ENCODE measurements at regions not wholly inside any gene's neighbourhood (a gene's known extent, or its start where the extent isn't known, plus 50 kb on each side); places are given as distances from the start of the nearest gene placed in this dataset.

DNA sequence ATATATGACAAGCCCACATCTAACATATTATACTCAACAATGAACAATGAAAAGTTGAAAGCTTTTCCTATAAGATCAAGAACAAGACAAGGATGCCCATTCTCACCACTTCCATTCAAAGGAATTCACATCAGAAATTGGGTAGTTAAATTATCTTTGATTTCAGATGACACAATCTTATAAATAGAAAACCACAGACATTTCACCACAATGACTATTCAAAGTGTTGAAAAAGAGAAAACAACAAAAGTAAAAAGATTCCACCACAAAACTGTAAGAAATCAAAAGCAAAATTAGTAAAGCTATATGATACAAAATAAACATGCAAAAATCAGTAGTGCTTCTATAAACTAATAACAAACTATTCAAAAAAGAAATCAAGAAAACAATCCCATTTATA lies 279.7 kb upstream of the MYT1L start:
- Histone ChIP-seq H3K4me2 (ENCODE audit: low read depth, low read length) (no peak overlapping the region), H3K9me2 (replicated peaks; ENCODE audit: insufficient read depth, low read length) (no peaks in the 10 kb centered on the region), H3K4me1 (ENCODE audit: low read length) (no peaks in the 10 kb centered on the region), H3K9me3 (replicated peaks; ENCODE audit: insufficient read depth, low read length) (no peaks in the 10 kb centered on the region), H3K4me3 (ENCODE audit: low read length) (no peak overlapping the region), H3F3A (ENCODE audit: insufficient read depth, low read length) (no peaks in the 10 kb centered on the region), H2AFZ (ENCODE audit: low read length) (no peak overlapping the region), H3K27me3 (replicated peaks; ENCODE audit: insufficient read depth, low read length) (no peaks in the 10 kb centered on the region), H3K27ac (ENCODE audit: low read length) (no peak overlapping the region), H3K9ac (ENCODE audit: low read length) (no peak overlapping the region), H3K79me2 (ENCODE audit: low read length) (no peaks in the 10 kb centered on the region), H3K36me3 (replicated peaks; ENCODE audit: insufficient read depth, low read length) (no peaks in the 10 kb centered on the region), H4K20me1 (ENCODE audit: insufficient read depth, low read length) (no peaks in the 10 kb centered on the region)
- TF ChIP-seq EZH2 (optimal IDR thresholded peaks at IDR 0.05; ENCODE audit: low read depth, low read length) (no peak), EZH2phosphoT487 (IDR thresholded peaks at IDR 0.05; ENCODE audit: low read length) (no peak)
- TF ChIP-seq, protein P1, sequence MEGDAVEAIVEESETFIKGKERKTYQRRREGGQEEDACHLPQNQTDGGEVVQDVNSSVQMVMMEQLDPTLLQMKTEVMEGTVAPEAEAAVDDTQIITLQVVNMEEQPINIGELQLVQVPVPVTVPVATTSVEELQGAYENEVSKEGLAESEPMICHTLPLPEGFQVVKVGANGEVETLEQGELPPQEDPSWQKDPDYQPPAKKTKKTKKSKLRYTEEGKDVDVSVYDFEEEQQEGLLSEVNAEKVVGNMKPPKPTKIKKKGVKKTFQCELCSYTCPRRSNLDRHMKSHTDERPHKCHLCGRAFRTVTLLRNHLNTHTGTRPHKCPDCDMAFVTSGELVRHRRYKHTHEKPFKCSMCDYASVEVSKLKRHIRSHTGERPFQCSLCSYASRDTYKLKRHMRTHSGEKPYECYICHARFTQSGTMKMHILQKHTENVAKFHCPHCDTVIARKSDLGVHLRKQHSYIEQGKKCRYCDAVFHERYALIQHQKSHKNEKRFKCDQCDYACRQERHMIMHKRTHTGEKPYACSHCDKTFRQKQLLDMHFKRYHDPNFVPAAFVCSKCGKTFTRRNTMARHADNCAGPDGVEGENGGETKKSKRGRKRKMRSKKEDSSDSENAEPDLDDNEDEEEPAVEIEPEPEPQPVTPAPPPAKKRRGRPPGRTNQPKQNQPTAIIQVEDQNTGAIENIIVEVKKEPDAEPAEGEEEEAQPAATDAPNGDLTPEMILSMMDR (IDR thresholded peaks at IDR 0.05; ENCODE audit: low read length): no peak
- no peak for DNase-seq

DNA sequence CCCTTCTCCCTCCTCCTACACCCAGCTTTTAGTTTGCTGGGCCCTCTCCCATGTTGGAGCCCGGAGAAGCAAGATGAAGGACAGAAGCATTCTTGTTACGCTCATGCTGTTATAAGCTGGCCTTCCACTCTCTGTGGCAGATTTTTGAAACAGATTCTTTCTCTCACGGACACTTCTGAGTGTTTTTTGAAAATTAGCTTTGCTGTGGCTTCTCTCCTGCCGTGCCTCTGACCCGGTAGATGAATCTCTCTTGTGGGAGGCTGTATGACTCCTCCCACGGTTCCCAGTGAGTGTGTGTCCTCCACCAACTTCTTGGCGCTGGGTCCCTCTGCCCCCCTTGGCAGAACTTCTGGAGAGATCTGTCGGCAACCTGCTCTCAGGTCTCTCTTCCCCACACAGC lies 269.3 kb upstream of the MYT1L start:
- H3K36me3 ChIP-seq (replicated peaks; ENCODE audit: insufficient read depth, low read length): no peaks in the 10 kb centered on the region
- no peaks in the 10 kb centered on the region for H3K9me3 ChIP-seq (replicated peaks; ENCODE audit: insufficient read depth, low read length)
- TF ChIP-seq, protein P1 (IDR thresholded peaks at IDR 0.05; ENCODE audit: low read length): no peak
- TF ChIP-seq EZH2 (optimal IDR thresholded peaks at IDR 0.05; ENCODE audit: low read depth, low read length) (no peak), EZH2phosphoT487 (IDR thresholded peaks at IDR 0.05; ENCODE audit: low read length) (no peak)
- H4K20me1 ChIP-seq (ENCODE audit: insufficient read depth, low read length): no peaks in the 10 kb centered on the region
- no peak for DNase-seq
- H3K4me2 ChIP-seq (ENCODE audit: low read depth, low read length): no peak overlapping the region
- H3K27ac ChIP-seq (ENCODE audit: low read length): no peak overlapping the region
- H2AFZ ChIP-seq (ENCODE audit: low read length): no peak overlapping the region
- no peaks in the 10 kb centered on the region for H3K79me2 ChIP-seq (ENCODE audit: low read length)
- H3K9ac ChIP-seq (ENCODE audit: low read length): no peak overlapping the region
- no peaks in the 10 kb centered on the region for H3K27me3 ChIP-seq (replicated peaks; ENCODE audit: insufficient read depth, low read length)
- no peaks in the 10 kb centered on the region for H3K4me1 ChIP-seq (ENCODE audit: low read length)
- no peaks in the 10 kb centered on the region for H3K9me2 ChIP-seq (replicated peaks; ENCODE audit: insufficient read depth, low read length)
- H3F3A ChIP-seq (ENCODE audit: insufficient read depth, low read length): no peaks in the 10 kb centered on the region
- H3K4me3 ChIP-seq (ENCODE audit: low read length): no peak overlapping the region

- no peaks in the 10 kb centered on the region for H3F3A ChIP-seq (ENCODE audit: insufficient read depth, low read length)
- H3K4me3 ChIP-seq (ENCODE audit: low read length): no peak overlapping the region
- no peaks in the 10 kb centered on the region for H3K79me2 ChIP-seq (ENCODE audit: low read length)
- H3K9me2 ChIP-seq (replicated peaks; ENCODE audit: insufficient read depth, low read length): no peaks in the 10 kb centered on the region
- no peak overlapping the region for H3K4me2 ChIP-seq (ENCODE audit: low read depth, low read length)
- no peak overlapping the region for H2AFZ ChIP-seq (ENCODE audit: low read length)
- DNase-seq: no peak
- H3K4me1 ChIP-seq (ENCODE audit: low read length): no peaks in the 10 kb centered on the region
- TF ChIP-seq, protein P1 (IDR thresholded peaks at IDR 0.05; ENCODE audit: low read length): no peak
- no peak for TF ChIP-seq EZH2 (optimal IDR thresholded peaks at IDR 0.05; ENCODE audit: low read depth, low read length)
- TF ChIP-seq EZH2phosphoT487 (IDR thresholded peaks at IDR 0.05; ENCODE audit: low read length): no peak
- H4K20me1 ChIP-seq (ENCODE audit: insufficient read depth, low read length): no peaks in the 10 kb centered on the region
- H3K27me3 ChIP-seq (replicated peaks; ENCODE audit: insufficient read depth, low read length): no peaks in the 10 kb centered on the region
- H3K27ac ChIP-seq (ENCODE audit: low read length): no peak overlapping the region
- no peaks in the 10 kb centered on the region for H3K9me3 ChIP-seq (replicated peaks; ENCODE audit: insufficient read depth, low read length)
- no peaks in the 10 kb centered on the region for H3K36me3 ChIP-seq (replicated peaks; ENCODE audit: insufficient read depth, low read length)
- H3K9ac ChIP-seq (ENCODE audit: low read length): no peak overlapping the region
These were observed 268.4 kb upstream of the MYT1L start for GRCh38 chr2:2599441-2599840.

Measured in MM.1S (cell line).